NCI-H1694 treated with DMSO at 0.1 percent for 48 hours (cell line): ENCODE measurements at regions not wholly inside any gene's neighbourhood (a gene's known extent, or its start where the extent isn't known, plus 50 kb on each side); places are given as distances from the start of the nearest gene placed in this dataset.

ENCODE experiments used
- DNase-seq: peaks from one replicate; lab custom pipeline; 2025; lab: John Stamatoyannopoulos, UW

DNA sequence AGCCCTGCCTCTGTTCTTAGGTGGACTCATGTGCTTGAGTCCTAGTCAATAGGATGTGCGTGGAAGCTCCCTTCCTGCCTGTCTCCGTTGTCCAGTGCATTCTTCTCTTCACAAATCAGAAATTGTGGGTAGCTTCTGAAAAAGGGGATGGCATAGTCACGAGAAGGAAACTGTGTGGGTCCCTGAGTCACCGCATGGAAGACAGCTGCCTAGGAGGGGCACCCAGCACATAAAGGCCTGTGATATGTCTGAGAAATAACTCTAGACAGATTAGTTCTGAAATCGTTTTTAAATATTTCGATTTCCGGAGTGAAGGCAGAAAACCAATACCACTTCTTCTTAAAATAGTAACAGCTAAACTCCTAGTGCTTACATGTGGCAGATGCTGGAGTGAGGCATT lies 974.4 kb downstream of the BCL11B start:
- DNase-seq: no peak

DNA sequence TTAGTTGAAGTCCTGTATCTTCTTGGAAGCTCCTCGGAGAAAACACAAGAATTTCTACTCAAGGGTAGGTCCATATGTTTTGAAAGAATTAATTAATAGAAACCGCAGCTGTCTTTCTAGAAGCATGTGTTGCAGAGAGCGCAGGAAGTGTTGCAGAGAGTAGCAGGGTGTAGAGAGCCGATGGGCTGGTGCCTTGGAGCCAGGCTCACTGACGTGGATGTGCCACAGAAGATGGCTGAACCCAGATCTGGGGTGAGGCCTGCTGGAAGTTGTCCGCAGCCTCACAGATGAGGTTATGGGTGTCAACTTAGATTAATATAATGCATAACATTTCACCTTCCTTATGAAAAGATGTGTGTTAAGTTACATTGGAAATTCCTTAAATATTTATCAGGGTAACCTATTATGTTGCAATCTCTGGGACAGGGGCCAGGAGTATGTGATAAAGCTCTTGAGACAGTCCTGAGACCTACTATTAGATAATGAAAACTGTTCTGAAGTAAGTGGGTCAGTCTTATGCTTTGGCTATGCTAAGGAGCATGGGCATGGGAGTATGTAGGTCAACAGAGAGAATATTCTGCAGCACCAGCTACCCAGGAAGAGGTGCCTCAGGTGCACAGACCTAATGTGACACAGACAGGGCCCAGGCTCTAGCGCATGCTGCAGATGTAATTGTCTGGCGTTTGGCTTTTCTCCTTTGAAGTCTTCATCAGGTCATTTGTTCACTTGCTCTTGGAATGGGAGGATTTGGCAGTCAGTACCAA lies 973.3 kb downstream of the BCL11B start:
- DNase-seq: no peak

DNA sequence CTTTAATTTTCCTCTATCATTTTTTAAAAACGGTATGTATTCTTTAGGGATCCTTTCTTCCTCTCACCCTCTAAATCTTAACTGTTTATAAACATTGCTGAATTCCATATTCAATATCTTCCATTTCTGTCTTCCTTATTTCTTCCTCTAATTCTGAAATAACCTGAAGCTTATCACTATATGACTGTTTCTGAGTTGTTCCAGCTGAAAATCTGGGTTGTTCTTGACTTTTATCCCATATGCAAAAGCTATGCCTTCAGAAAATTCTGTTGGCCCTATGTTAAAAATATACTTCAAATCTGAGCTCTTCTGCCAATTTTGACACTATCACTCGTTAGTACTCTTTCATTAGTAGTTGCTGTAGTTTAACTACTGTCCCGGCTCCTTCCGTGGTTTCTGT lies 970.3 kb downstream of the BCL11B start:
- DNase-seq: no peak

DNA sequence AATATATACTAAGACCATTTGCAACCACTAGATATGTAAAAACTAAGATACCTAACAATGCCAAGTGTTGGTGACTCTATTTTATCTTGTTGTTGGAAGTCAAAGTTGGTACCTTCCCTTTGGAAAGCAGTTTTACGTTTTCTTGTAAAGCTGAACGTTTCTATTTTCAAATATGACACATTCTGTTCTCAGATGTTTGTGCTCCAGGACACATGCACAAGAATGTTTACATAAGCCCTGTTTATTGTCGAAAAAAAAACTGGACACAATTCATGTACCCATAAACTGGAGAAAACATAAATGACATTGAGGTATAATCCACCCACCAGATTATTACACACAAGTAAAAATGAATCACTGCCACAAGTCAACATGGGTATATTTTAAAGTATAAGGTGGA lies 967.4 kb downstream of the BCL11B start:
- DNase-seq: no peak

DNA sequence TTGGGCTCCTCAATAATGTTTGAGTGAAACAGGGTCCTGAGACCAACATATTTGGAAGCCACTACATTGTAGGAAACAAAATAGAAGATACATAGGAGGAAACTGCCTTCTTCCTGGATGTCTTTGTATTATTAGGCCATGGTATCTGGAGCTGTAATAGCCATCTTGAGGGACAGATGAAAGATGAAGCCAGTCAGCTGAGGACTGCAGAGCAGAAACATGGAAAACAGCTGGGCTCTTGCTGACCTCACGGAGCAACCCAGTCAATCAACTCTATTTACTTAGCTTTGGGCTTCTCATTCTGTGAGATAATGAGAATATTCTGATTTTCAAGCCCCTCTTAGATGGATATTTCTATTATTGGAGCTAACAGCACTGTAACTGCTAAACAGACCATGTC lies 962.4 kb downstream of the BCL11B start:
- DNase-seq: no peak

DNA sequence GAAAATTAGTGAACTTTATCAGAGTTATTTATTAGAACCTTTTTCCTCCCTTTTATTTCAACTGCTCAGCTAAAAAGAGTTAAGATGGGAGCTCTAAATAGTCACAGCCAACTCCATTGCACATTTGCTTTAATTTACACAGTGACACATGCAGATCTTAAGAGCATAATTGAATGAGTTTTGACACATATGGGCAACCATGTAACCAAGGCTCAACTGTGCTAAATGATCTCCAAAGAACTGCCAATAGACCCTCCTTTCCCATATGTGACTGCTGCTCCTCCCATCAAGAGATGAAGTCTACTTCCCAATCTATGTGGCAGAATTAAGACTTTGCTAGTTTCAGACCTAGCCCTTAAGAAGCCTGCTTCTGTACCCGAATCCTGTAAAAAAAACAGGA lies 960.0 kb downstream of the BCL11B start:
- no peak for DNase-seq

DNA sequence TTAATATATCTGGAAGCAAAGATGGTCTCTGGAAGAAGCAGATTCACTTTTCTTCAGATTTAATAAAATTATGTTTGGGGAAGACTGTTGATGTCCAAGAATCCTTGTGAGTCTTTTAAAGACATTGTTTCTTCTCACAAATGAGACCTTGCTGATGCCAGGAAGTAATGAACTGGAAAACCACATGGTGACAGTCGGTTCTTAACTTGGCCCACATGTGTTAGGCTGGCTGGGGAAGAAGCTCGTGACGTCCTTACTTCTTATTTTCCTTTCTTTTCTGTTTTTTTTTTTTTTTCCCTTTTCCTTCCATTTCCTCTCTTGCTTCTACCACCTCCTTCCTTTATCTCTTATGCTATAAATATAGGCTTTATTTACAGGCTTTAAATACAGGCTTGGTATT lies 950.2 kb downstream of the BCL11B start:
- no peak for DNase-seq

DNA sequence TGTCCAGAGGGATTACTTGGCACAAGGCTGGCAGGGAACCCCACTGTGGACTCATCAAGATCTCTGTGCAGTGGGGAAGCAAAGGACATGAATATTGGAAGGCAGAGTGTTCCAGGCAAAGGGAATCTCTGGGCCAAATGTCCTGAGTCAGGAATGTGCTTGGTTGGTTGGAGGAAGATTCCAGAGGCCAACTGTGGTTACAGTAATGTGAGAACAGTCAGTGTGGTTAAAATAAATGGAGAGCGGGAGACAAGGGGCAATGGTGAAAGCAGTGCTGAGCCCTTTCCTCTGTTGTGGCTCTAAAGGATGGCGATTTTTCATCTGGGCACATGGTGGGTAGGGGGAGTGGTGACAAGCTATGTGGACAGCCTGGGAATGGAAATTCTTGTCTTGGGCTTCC lies 948.2 kb downstream of the BCL11B start:
- no peak for DNase-seq

DNA sequence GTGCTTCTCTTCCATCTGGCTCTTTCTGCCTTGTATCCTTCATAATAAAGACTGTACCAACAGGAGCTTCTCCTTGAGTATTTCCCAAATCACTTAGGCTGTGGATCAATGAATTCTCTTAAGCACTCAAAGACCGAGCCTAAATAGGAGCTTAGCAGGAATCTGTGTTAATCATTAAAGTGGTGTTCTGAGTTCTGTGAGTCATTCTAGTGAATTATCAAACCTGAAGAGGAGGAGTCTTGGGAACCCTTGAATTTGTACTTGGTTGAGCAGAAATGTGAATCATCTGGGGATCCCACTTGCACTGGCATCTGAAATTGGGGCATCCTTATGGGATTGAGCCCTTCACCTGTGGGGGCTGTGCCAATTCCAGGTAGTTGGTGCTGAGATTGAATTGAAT lies 946.2 kb downstream of the BCL11B start:
- DNase-seq: no peak

DNA sequence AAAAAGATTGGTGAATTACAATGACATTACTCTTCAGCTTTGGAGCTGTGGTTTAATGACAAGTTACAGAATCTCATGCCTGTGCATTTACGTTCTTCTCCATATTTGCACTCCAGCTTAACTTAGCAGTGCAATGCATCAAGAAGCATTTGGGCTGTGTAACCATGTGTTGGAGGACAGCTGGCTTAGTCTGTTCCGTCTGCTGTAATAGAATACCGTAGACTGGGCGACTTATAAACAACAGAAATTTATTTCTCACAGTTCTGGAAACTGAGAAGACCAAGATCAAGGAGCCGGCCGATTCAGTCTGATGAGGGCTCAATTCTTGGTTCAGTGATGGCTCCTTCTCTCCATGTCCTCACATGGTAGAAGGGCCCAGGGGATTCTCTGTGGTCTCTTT lies 943.5 kb downstream of the BCL11B start:
- no peak for DNase-seq

DNA sequence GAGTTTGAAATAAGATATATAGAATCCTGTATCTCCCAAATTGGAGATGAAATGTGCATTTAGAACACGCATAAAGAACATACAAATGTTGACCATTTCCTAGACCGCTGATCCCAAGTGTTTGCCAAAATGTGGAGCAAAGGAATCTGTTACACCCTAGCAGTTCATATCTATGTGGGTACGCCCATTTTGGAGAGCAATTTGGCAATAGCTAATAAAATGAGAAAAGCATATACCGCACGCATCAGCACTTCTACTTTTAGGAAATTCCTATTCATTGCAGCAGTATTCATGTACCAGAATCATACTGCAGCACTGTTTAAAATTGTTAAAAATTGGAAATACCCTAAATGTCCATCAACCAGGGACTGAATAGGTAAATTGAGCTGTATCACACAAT lies 937.8 kb downstream of the BCL11B start:
- DNase-seq: no peak

DNA sequence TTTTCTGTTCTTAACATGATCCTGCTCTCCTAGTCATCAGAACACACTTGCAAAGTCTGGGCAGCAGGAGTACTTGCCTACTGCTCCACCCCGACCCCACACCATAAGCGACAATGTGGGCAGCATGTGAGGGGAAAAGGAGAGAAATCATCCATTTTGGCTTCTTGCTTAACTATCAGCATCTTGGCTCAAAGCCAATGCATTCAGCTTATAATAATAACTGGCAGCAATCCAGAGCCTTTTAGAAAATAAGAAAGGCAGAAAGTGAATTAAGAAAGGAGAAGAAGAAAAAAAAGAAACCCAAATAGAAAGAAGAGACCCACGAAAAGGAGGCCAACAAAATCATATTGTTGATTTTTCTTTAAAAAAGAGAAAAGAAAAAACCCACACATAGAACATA lies 930.8 kb downstream of the BCL11B start:
- no peak for DNase-seq

DNA sequence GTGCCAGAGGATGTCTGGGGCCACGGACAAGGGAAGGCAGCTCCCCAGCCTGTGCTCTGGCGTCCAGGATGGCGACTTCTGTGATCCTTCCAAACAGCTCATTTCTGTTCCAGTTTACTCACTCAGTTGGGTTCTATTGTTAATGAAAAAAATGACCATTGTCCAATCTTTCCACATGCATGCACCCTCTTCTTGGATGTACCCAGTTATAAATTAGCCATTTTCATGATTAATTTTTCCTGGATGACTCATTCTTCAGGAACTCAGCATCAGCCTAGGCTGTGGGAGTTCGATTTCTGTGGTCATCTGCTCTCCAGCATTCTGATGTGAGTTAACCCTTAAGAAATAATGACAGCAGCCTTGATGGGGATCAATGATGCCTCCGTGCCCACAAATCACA lies 926.8 kb downstream of the BCL11B start:
- DNase-seq: no peak

DNA sequence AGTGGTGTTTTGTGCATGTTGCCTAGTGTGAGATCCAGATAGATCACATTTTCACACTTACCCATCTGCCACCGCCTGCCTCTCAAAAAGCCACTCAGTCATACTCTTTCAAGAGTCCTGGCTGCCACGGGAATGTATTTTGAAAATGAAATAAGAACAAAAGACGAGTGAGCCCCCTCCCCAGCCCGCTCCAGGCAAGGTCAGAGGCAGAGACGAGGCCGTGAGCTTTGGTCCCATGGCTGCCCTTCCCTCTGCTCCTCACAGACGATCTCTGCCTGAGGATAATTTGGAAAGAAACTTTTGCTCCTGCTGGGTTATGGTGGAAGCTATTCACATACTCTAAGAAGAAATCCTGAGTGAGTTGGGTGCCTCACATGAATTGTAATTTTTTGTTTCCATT lies 924.3 kb downstream of the BCL11B start:
- DNase-seq: no peak

DNA sequence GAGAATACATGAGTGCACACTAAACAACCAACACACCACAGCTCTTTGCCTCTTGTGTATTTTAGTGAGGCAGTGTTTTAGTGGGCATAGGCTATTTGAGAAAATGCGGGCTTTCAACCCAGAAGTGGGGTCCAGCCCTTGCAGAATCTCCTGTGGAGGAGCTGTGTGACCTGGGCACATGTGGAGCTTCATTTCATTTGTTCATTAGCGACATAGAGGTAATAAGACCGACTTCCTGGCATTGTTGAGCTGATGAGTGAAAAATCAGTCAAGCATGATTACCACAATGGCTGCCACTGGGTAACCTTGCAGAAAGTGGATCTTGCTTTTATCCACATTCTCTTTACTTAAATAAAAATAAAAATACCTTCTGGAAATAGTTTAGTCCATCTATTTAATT lies 923.5 kb downstream of the BCL11B start:
- no peak for DNase-seq

DNA sequence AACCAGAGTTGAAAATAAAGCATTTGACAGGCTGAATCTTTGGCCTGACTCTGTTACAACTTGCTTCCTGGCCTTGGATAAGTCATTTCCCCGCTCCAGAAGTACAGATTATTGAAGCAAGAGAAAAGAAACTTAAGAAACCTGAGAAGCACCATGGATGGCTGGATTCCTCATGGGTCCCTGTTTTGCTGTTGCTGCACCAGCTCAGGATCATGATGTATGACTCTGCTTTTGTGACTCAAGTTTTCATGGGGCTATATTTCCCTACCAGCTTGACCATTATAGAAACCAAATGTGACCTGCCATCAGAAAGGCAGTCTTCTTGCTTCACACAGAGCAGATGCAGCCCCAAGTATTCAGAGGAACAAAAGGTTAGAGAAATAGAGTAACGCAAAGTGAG lies 921.8 kb downstream of the BCL11B start:
- DNase-seq: no peak

DNA sequence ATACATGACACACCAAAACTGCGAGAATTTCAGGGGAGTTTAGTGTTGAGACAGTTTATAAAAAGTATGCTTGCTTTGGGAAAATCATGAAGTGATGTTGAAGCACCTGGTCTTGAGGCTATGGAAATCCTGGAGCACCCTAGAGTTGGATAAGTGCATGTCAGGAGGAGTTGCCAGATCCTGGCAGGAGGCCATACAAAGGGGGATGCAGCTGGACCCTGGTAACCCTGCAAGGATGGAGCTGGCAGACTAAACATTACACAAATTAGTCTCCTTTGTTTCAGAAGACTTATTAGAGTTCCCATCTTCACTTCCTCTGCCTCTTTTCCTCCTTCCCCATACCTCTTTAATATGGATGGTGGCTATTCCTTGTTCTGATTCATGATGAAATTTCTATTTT lies 907.0 kb downstream of the BCL11B start:
- DNase-seq: no peak

DNA sequence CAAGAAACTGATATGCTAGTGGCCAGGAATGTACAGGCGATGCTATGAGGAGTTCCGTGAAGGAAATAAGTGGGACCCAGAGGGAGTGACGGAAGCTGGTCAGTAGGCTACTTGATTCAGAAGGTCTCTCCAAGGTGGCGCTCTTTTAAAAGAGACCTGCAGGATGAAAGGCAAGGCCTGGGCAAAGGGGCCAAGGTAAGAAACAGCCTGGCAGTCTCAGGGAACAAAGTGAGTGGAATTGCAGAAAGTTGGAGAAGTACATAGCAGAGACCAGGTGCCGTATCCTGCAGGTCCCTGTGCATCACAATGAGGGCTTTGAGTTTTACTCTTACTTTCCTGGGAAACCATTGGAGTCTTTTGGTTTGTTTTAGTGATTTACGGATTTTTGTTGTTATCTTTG lies 905.6 kb downstream of the BCL11B start:
- no peak for DNase-seq

DNA sequence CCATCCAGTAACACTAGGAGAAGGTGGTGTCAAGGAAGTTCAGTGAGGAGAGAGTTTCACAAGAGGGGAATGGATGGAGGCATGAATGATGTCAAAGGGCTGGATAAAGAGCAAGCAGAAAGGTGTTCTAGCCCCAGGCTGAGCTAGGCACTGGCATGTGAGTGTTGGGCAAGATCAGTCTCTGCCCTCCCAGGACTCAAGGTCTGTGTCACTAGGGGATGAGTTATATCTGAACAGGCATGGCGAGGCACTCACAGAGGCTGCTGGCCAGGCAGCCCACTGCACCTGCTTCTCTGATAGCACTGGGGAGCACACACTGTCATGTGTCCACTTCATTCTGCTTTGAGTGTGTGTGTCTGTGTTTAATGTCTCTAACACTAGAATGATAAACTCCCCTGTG lies 903.8 kb downstream of the BCL11B start:
- DNase-seq: no peak

DNA sequence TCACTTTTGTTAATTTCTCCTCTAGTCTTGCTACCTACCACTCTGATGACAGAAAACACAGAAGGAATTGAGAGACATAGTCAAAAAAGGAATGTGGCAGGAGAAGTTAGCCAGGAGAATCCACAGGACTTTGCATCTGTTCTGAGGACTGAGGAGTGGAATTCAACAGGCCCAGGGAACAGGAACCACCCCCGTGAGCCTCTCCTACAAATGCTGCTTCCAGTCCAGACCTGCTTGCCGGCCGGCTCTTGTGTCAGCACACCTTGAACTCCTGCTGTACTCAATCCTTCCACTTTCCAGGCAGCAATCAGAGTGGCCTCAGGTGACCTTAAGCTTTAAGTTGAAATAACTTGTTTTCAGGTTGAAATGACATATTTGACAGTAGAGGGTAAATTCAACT lies 903.1 kb downstream of the BCL11B start:
- DNase-seq: no peak

DNA sequence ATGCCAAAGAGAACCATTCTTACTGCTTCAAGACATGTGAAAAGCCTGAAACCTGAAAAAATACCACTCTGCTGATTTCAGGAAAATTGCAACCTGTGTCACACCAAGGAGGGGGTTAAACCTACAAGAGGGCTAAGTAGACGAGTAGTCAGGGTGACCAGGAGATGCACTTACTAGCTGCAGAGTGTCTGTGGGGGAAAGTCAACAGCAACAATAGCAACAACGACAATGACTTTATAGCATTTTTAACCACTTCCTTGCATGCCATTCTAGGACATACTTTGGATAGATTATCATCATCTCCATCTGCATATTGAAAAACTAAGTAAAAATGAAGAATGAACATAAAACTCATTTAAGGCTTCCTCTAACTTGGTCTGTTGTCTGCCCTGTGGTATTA lies 902.7 kb downstream of the BCL11B start:
- DNase-seq: no peak

DNA sequence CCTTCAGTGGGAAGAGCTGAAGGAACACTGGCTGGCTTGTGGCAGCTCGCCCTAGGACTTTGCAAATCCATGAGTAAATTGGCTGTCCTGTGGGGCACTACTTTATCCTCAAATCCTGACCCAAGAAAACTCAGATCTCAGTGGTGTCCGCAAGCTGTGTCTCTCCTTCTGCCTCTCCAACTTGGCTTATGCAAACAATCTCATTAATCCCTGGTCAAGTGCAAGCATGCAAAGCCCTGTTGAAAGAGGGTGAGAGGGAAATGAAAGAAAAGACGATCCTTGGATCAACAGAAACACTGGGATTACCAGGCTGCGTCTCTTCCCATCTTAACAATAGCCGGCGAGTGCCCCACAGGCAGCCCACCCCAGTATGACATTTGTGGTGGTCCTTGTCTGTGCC lies 901.6 kb downstream of the BCL11B start:
- DNase-seq: no peak

DNA sequence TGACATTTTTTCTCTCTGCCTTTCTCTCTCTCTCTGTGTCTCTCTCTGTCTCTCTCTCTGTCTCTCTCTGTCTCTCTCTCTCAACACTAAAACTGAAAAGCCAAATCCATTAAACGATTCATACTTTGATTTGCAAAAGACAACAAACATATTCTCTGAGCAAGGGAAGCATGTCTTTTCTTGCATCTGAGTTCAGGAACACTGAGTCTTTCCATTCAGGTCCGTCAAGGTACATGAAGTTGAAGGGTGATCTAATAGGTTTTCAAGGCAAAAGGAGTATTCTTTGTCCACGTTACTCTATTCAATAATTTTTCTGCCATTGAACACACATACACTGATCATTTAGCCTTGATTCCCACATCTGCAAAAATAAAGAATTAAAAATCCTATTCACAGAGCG lies 900.9 kb downstream of the BCL11B start:
- DNase-seq: no peak

DNA sequence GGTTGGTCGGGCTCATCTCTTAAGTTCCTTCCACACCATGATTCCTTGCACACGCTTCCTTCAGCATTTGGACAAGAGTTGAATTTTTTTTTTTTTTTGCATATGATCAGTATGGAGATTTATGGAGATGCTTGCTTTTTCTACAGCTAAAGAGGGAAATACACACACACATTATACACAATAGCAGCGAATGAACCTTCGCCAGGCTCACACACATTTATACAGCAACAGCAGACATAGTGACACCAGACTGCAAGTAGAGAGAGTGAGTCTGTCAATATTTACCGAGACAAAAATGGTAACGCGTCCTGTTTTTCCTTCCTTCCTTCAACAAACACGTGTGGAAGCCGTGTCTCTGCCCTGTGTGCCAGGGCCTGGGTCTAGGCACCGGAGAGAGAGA lies 897.9 kb downstream of the BCL11B start:
- DNase-seq: no peak

DNA sequence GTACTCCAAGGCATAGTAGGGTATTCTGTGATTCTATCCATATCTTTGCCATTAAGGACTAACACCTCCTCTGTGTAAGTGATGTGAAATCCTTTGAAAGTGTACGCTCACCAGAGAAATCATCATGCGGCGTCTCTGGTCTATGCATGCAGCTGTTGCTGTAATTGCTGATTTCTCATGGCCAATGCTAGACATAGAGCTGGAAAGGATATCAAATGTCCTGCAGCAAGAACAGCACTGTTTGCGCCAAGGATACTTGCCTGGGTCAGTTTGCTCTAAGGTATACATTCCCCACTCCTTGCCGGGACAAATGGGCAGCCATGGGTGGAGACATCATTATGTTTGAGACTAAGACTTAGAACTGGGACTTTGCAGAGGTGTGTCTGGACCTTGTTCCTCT lies 896.4 kb downstream of the BCL11B start:
- no peak for DNase-seq
